Hypothalamus (tissue), 51 donors: ENCODE measurements at regions not wholly inside any gene's neighbourhood (a gene's known extent, or its start where the extent isn't known, plus 50 kb on each side); places are given as distances from the start of the nearest gene placed in this dataset.

Experiments used
- DNase-seq, 51 donors: peaks; one replicate each; lab custom pipeline; 2025; lab: John Stamatoyannopoulos, UW

DNA sequence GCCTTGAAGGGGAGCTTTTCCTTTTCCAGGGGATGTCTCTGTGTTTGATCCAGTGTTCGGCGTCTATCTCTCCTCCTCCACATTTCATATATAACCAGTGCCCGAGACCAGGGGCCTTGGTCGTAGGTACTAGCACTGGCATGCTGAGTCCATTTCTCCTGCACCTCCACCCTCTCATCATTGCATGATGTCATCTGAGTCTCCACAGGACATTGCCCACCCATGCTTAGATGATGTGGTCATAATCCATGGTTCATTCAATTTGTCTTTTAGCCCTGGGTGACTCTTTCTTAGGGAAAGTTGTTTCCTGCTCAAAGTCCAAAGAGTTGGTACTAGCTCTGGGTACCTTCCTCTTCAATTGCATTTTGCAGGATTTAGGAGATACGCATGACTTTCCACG, 328.1 kb downstream of the BCL11B start:
- no peak for DNase-seq

DNA sequence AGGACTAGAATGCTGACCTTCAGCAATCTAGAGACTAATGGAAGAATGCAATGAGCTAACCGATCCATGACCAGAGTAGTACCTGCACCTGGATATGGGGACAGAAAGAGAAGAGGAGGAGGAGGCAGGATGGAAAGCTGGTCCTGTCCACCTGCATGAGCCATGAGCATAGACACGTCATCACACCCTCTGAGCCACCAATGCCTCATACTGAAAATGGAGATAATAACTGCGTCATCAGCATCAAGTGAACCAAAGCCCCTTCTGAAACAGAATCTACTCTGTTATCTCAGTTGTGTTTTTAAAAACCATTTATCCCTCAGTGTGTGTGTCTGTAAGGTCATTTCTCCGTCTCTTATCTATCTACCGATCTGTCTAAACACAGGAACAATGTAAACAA, 327.0 kb downstream of the BCL11B start:
- DNase-seq, result no peak

DNA sequence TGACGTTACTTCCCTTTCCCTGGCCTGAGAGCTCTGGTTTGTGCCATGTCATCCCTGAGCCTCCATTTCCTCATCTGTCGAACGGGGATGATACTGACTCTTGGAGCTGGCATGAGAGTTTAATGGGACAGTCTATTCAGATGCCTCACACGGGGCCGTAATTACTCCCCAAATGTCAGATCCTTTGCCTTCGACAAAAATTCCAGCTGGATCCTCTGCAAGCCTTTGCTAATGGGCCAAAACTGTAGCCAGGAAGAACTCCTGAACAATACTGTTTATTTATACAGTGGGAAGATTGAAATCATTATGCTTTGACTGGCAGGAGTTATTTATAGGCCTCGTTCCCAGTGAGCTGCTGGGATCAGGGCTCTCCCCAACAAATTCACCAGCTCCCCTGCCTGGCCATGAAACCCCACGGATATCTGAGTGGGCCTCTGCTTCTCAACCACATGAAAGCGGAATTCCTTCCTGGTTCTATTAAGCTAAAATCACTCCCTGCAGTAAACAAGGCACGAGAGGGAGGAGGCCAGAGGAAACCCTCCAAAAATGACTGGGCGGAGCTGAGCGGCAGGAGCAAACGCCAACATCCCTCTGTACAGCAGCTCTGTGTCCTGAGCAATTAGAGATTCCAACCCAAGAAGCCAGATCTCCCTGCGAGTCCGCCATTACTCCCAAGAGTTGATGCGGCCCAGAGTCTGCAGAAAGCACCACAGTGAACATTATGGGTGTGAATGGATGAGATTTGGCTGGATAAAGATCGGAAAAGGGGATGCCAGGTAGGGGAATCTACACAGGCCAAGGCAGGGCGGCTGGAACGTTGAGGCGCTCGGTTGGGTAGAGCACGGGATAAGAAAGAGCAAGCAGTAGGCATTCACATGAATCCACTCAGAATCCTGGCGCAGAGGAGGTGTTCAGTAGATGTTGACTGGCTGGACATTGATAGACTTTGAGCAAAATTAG, 326.1 kb downstream of the BCL11B start:
- no peak for DNase-seq

DNA sequence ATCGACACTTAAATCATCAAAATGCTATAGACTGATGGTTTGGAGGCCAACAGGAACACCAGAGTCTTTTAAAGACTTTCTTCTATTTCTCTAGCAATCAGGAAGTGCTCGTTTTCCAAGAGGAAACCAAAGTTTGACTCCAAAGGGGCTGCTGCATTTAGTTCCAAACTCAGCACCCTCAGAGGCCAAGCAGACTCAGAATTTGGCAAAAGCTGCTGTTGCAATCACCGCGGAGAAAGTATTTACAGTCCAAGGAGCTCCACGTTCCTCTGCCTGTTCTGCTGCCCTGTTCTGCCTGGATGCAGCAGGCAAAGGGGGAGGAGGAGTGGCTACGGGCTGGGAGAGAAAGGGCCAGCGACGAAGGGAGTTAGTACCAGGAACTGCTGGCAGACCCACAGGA, 325.1 kb downstream of the BCL11B start:
- DNase-seq, result peak in 1 of 51 donors; percentile 20

GRCh38 chr14:98947911-98948595, 323.9 kb downstream of the BCL11B start:
- DNase-seq, result no peak

GRCh38 chr14:98949051-98949450, 322.9 kb downstream of the BCL11B start:
- DNase-seq, result no peak

- no peak for DNase-seq
Observed at GRCh38 chr14:98949481-98950135, 322.4 kb downstream of the BCL11B start.

GRCh38 chr14:98950353-98950895, 321.6 kb downstream of the BCL11B start:
- DNase-seq, result no peak

DNA sequence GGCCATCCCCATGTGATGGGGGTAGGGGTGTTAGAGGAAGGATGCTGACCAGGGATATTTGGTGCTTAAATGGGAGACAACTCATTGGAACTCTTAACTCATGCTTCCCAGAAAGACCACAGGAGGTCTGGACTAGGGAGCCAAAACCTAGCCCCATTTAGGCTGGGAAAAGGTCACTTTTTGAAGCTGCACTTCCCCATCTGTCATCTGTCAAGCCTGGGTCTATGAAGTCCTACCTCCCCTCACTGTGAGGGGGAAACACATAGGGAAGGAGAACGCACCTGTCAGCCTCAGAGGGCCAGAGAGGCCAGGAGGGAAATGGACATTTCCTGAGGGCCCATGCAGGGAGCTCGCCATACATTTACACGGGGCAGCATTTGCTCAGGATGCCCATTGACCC, 321.0 kb downstream of the BCL11B start:
- DNase-seq, result no peak

GRCh38 chr14:98951521-98952152, 320.4 kb downstream of the BCL11B start:
- no peak for DNase-seq

- DNase-seq, result peak in 1 of 51 donors; percentile 15
Observed at GRCh38 chr14:98952593-98953350, 319.2 kb downstream of the BCL11B start.

- DNase-seq, result peak in 7 of 51 donors; percentile 9 to 54 (median 18)
Observed at GRCh38 chr14:98953551-98954348, 318.2 kb downstream of the BCL11B start.

DNA sequence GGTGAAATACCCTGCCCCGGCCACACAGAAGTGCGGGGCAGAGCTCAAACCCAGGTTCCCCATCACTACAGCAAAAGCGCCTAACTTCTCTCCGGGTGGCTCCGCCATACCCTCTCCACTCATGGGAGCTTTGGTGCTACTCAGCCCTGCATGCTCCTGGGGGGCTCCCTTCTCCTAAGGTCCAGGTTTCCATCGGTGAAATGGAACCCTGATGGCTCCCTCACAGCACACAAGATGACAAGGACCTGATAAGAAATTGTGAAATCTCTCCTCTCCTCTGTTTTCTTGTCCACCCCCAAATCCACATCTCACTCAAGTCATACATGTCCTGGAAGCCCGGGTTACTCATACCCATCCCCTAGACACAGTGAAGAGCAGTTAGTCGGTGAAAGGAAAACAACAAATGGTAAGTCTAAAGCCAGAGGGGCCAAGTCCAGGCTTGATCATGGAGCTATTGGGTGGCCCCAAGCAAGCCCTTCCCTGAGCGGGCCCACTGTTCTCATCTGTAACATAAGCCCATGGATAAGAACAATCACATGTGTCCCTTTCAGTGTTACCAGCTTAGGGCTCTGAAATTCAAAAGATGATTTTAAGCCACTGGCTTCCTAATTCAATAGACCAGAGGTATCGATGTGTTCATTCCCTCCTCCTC, 317.5 kb downstream of the BCL11B start:
- DNase-seq, result no peak

DNA sequence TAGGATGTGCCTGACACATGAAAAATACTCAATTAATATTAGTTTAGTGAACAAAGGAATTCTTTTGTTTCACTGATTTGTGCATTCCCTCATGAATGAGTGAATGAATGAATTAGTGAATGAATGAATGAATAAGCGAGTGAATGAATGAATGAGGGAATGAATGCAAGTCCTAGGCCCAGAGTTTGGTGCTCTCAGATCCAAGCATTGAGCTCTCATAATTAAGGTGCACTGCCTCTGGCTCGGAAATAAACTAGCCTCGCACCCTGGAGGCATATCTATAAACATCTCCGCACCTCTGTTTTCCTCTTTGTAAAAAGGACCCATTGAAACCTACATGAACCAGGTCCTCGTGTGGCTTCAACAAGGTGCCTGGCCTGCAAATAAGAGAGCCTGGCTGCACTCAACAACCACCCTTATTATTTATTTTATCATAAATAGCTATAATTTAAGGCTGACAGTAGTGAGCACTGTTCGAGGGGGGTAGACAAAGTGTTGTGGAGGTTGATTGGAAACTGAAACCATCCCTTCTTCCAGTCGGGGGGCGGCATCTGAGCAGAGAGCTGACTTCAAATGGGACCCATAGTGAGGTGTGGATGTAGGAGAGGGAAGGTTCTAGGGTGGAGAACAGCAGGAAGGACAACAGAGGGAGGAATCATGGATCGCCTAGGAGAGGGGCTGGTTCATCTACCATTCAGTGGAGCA, 316.8 kb downstream of the BCL11B start:
- DNase-seq, result no peak

GRCh38 chr14:98955741-98956070, 316.3 kb downstream of the BCL11B start:
- no peak for DNase-seq

DNA sequence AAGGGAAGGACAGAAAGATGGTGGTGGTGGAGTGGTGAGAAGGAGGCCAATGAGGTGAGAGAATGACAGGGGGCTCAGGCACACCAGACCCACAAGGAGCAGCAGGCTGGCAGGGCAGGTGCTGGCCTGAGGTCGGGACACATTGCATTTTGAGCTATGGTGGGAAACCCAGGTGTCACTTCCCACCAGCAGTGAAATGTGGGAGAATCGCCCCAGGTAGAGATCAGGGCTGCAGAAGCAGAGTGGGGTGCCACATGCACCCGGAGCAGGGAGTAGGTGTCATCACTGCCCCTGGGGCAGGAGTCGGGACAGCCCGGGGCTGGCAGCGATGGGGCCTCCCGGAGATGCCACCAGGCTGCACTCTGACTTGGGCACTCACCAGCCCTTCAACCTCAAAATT, 315.8 kb downstream of the BCL11B start:
- DNase-seq, result no peak

DNA sequence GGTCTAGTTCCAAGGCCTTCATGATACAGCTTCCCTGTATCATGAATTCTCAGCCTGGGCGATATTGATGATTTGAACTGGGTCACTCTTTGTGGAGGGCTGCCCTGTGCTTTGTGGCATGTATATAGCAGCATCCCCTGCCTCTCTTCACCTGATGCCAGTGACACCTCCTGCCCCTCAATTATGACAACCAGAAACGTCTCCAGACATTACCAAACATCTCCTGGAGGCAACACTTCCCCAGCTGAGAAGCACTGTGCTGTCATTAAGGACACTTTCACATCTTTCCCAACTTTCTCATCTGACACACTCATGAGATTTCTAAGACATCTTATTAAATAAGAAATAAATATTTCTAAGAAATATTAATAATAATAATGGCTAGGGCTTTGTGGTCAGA, 315.3 kb downstream of the BCL11B start:
- DNase-seq, result no peak
